ENCODE measurements at regions not wholly inside any gene's neighbourhood (a gene's known extent, or its start where the extent isn't known, plus 50 kb on each side); places are given as distances from the start of the nearest gene placed in this dataset.

DNA sequence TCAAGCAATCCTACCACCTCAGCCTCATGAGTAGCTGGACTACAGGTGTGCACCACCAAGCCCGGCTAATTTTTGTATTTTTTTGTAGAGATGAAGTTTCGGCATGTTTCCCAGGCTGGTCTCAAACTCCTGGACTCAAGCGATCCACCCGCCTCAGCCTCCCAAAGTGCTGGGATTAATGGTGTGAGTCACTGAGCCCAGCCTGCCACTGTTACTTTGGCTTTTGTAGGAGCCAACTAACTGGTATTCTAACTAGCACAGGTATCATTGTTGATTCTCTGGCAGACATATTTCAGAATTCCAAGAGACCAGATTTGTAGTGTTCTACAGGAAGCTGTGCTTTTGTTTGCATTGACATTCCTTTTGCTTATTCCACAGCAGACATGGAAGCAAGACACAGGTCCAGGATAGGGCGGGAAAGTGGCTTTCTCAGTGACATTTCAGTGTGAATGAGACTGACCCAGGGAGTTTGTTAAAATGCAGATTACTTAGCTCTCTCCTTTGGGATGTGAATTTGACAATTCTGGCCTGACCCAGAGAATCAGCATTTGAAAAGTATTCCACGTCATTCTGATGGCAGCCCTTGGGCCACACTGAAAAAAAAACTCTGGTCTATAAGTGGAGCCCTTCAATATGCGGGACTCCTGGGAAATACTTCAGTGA lies 52.2 kb upstream of the PAX6 start:
- Histone ChIP-seq H3K4me3 (no peak overlapping the region), H3K27ac (no peak overlapping the region), H3K4me1 (replicated peaks in 1 of 2) (no peaks in the 10 kb centered on the region)
- peak in 3 of 8 experiments; percentile 61 to 73 (median 66) for ATAC-seq (replicated peaks in 6 of 8)
- in situ Hi-C loops (cut with MboI; ENCODE audit: low pct_unique_long_range_greater_than_20kb in 2 of 9, low sequenced_read_pairs in 9 of 9, unreplicated experiment in 9 of 9) = loop anchor here in 4 of 9 experiments (10.0 to 25.0 kb wide), 5 partner anchors 368 to 901 kb away; no protein-coding TSS in a partner anchor
- 31 to 76% (median 56%) methylated on average over 1 to 7 of the region's 7 CpGs; no CpG with 5 or more reads in 1 of the 10 experiments for WGBS, 10 experiments

DNA sequence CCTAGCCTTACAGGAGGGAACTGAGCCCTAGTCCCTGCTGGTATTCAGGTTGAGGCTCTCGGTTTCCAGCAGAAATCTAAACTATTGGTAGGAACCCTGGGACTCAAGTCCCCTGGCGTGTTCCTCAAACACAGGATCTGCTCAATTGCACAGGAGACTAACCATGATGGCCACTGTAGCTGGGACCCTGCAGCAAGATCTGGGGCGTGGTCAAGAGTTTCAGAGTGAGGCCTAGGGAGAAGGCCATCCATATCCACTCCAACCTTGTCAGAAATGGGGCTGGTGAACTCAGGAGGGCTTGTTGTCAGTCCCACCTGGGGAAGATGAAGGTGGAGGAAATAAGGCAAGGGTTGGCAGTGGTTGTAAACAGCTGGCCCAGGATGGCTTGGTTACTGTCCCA lies 49.9 kb upstream of the PAX6 start:
- Histone ChIP-seq H3K27ac (no peak overlapping the region), H3K4me3 (no peak overlapping the region), H3K4me1 (replicated peaks in 1 of 2) (no peaks in the 10 kb centered on the region)
- no peak for ATAC-seq (replicated peaks in 6 of 8)
- in situ Hi-C loops (cut with MboI; ENCODE audit: low pct_unique_long_range_greater_than_20kb in 2 of 9, low sequenced_read_pairs in 9 of 9, unreplicated experiment in 9 of 9) = loop anchor here in 4 of 9 experiments (10.0 to 25.0 kb wide), 5 partner anchors 366 to 899 kb away; no protein-coding TSS in a partner anchor
- WGBS, 10 experiments = 20 to 100% (median 83%) methylated on average over 1 to 2 of the region's 3 CpGs; no CpG with 5 or more reads in 5 of the 10 experiments

Measured in motor neuron (in vitro differentiated cells).